B cell (primary cell): ENCODE measurements at regions not wholly inside any gene's neighbourhood (a gene's known extent, or its start where the extent isn't known, plus 50 kb on each side); places are given as distances from the start of the nearest gene placed in this dataset.

Experiments
- ATAC-seq: fragments of 200-7000 bp; cut with Tn5 transposase; one replicate; pipeline ENCODE4 v1.10.0; 2021; ENCODE audit warnings: low read depth, mild to moderate bottlenecking, moderate number of reproducible peaks, moderate library complexity
- CTCF ChIA-PET: fragments of 350-600 bp; sonication (Branson Sonifier 250); formaldehyde crosslinking; loops from one replicate; lab custom pipeline; 2021; ENCODE audit warnings: antibody characterized with exemption, inconsistent platforms; lab: Charles Lee
- POLR2A ChIA-PET: fragments of 350-600 bp; sonication (Branson Sonifier 250); formaldehyde crosslinking; loops from one replicate; lab custom pipeline; 2021; ENCODE audit warnings: antibody characterized with exemption; lab: Charles Lee
- DNase-seq: peaks from one replicate; pipeline ENCODE4 v3.0.0; 2013
- H2AFZ ChIP-seq: 2 replicates; pipeline ENCODE4 v1.6.1; 2012; ENCODE audit warnings: mild to moderate bottlenecking, low read depth, low read length; ENCODE audit not compliant: insufficient read depth, poor library complexity, severe bottlenecking
- H3K27ac ChIP-seq, 2 donors: 1 replicate in 1 of 2; 2 replicates in 1 of 2; pipeline ENCODE4 v1.5.1; 2012 to 2013; ENCODE audit warnings: low read length in 2 of 2, mild to moderate bottlenecking in 2 of 2, moderate library complexity in 1 of 2
- H3K27me3 ChIP-seq, 4 experiments: fragments of 200-600 bp in 1 of 4; sonication (generic) in 1 of 4; replicated peaks in 1 of 4; 1 replicate in 2 of 4; 2 replicates in 2 of 4; pipeline versions ENCODE4 v1.6.1 to v1.7.0; 2013 to 2016; ENCODE audit warnings: low read length in 3 of 4, mild to moderate bottlenecking in 2 of 4, mixed read lengths in 1 of 4, moderate library complexity in 1 of 4; ENCODE audit not compliant: insufficient read depth in 4 of 4, control insufficient read depth in 3 of 4; ENCODE audit errors: control extremely low read depth in 1 of 4
- H3K36me3 ChIP-seq, 2 experiments: replicated peaks in 1 of 2; 1 replicate in 1 of 2; 2 replicates in 1 of 2; pipeline versions ENCODE4 v1.6.1 to v1.7.1; 2013; ENCODE audit warnings: low read length in 1 of 2; ENCODE audit not compliant: insufficient read depth in 2 of 2, control insufficient read depth in 1 of 2; ENCODE audit errors: control extremely low read depth in 1 of 2, extremely low read depth in 1 of 2
- H3K4me1 ChIP-seq, 2 donors: fragments of 200-600 bp in 1 of 2; sonication (generic) in 1 of 2; 1 replicate in 1 of 2; 2 replicates in 1 of 2; pipeline versions ENCODE4 v1.5.1 to v1.6.1; 2013 to 2017; ENCODE audit warnings: low read length in 2 of 2; ENCODE audit not compliant: control insufficient read depth in 2 of 2, insufficient read depth in 2 of 2
- H3K4me2 ChIP-seq: replicated peaks from 2 replicates; pipeline ENCODE3; 2012; ENCODE audit warnings: mild to moderate bottlenecking, low read depth, low read length; ENCODE audit not compliant: poor library complexity, severe bottlenecking
- H3K4me3 ChIP-seq, 5 experiments: fragments of 200-600 bp in 1 of 5; sonication (generic) in 1 of 5; 1 replicate in 3 of 5; 2 replicates in 2 of 5; pipeline versions ENCODE4 v1.5.1 to v1.7.0; 2011 to 2016; ENCODE audit warnings: low read length in 4 of 5, mild to moderate bottlenecking in 4 of 5, low read depth in 2 of 5, control low read depth in 1 of 5, moderate library complexity in 1 of 5; ENCODE audit not compliant: insufficient read depth in 1 of 5; ENCODE audit errors: control extremely low read depth in 1 of 5, extremely low read depth in 1 of 5
- H3K79me2 ChIP-seq: fragments of 200-600 bp; sonication (generic); one replicate; pipeline ENCODE4 v1.6.0; 2016; ENCODE audit warnings: low read length; ENCODE audit not compliant: control insufficient read depth, insufficient read depth
- H3K9ac ChIP-seq: fragments of 200-600 bp; sonication (generic); 2 replicates; pipeline ENCODE4 v1.6.1; 2017; ENCODE audit warnings: mild to moderate bottlenecking, low read length, moderate library complexity
- H3K9me3 ChIP-seq, 3 donors: one replicate each; pipeline versions ENCODE4 v1.6.1 to v1.7.1; 2013; ENCODE audit warnings: low read length in 2 of 3; ENCODE audit not compliant: control insufficient read depth in 2 of 3, insufficient read depth in 1 of 3; ENCODE audit errors: control extremely low read depth in 1 of 3
- H4K20me1 ChIP-seq: 2 replicates; pipeline ENCODE4 v1.6.0; 2012; ENCODE audit warnings: mild to moderate bottlenecking, low read length; ENCODE audit not compliant: insufficient read depth, control insufficient read depth, poor library complexity, severe bottlenecking
- H3K27ac Mint-ChIP-seq: one replicate; pipeline ENCODE4 v1.8.0; 2021; ENCODE audit warnings: mixed read lengths
- H3K27me3 Mint-ChIP-seq: one replicate; pipeline ENCODE4 v1.8.0; 2021; ENCODE audit warnings: mixed read lengths
- H3K4me1 Mint-ChIP-seq: one replicate; pipeline ENCODE4 v1.8.0; 2021; ENCODE audit warnings: mixed read lengths
- H3K4me3 Mint-ChIP-seq: one replicate; pipeline ENCODE4 v1.8.0; 2021; ENCODE audit warnings: mixed read lengths
- H3K9me3 Mint-ChIP-seq: one replicate; pipeline ENCODE4 v1.8.0; 2022; ENCODE audit warnings: mixed read lengths; ENCODE audit not compliant: insufficient read depth
- CTCF ChIP-seq: fragments of 200-600 bp; IDR thresholded peaks from one replicate; pipeline ENCODE4 v1.8.0; 2022; ENCODE audit warnings: antibody characterized with exemption, mild to moderate bottlenecking
- EZH2 ChIP-seq: IDR thresholded peaks from 2 replicates; pipeline ENCODE4 v1.6.1; 2012; ENCODE audit warnings: borderline replicate concordance, low read depth, mild to moderate bottlenecking, moderate library complexity, low read length; ENCODE audit not compliant: insufficient read depth, poor library complexity, severe bottlenecking
- WGBS: methylation state at CpG from one replicate; pipeline ENCODE4 v1.1.5; 2013; ENCODE audit warnings: missing lambda C conversion rate; ENCODE audit not compliant: insufficient coverage; 5-methylcytosine and 5-hydroxymethylcytosine counted together
- intact Hi-C: fragments of 100-400 bp; cut with micrococcal nuclease; formaldehyde crosslinking; loops from one replicate; pipeline ENCODE4 v1.10.0; 2022

DNA sequence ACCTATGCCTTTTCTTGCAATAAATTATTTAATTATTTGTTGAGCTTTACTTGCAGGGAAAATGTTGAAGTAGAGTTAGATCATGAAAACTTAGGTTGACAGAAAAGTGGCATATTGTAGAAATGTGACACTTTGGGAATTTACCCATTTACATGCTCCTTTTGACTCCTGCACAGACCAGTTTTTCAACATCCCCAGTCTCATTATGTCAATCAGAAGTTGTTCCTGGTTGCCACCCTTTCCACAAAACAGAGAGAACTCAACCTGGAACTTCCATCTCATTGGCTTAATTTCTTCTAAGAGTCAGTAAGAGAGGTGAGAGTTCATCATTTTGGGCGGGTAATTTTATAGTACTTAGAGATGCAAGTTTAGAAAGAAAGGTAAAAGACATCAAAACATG is 284.6 kb upstream of the ANKRD50 start:
- H3K27ac Mint-ChIP-seq = no peak overlapping the region
- no peak overlapping the region for H3K27ac ChIP-seq
- H3K9ac ChIP-seq = no peak overlapping the region
- no peak for TF ChIP-seq CTCF
- TF ChIP-seq EZH2 = no peak
- no peaks in the 10 kb centered on the region for H3K4me1 Mint-ChIP-seq
- ChIA-PET CTCF (no interaction called here), POLR2A (no interaction called here)
- H3K4me3 Mint-ChIP-seq = no peak overlapping the region
- intact Hi-C loops = no loop called here
- ATAC-seq (no peak), DNase-seq (no peak)
- no peaks in the 10 kb centered on the region for H3K36me3 ChIP-seq
- peaks cover 2% of the 10 kb centered on the region for H3K9me3 Mint-ChIP-seq
- H2AFZ ChIP-seq = no peak overlapping the region
- H3K27me3 ChIP-seq = no peaks in the 10 kb centered on the region
- no peak overlapping the region for H3K4me2 ChIP-seq
- H3K9me3 ChIP-seq = no peaks in the 10 kb centered on the region
- no peaks in the 10 kb centered on the region for H3K79me2 ChIP-seq
- H3K4me1 ChIP-seq = no peaks in the 10 kb centered on the region
- no peaks in the 10 kb centered on the region for H4K20me1 ChIP-seq
- WGBS = no CpG with 5 or more reads among the region's 1 CpG
- H3K4me3 ChIP-seq = no peak overlapping the region
- H3K27me3 Mint-ChIP-seq = no peaks in the 10 kb centered on the region

DNA sequence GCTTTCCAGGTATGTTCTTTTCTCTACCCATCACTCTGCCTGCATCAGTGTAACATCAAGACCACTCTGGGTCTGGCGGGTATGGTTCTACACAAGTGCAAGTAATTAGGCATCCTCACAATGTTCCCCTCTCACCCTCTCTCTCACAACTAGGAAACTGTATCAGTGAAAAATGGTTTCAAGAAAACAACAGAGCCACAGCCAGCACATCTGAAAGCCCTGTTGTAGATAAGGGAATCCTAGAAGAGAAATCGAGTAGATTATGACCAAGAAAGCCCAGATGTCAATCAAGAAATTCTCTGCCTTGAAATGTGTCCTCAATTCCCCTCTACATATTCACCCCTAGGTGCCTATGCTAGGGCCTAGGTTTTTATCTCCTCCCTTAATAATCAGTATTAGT is 281.3 kb upstream of the ANKRD50 start:
- intact Hi-C loops = no loop called here
- no peak overlapping the region for H3K4me3 Mint-ChIP-seq
- TF ChIP-seq CTCF (no peak), EZH2 (no peak)
- CTCF ChIA-PET = no interaction called here
- DNase-seq (no peak), ATAC-seq (no peak)
- H4K20me1 ChIP-seq = no peaks in the 10 kb centered on the region
- POLR2A ChIA-PET = no interaction called here
- no peak overlapping the region for H3K4me2 ChIP-seq
- H3K27ac Mint-ChIP-seq = no peak overlapping the region
- H3K4me1 ChIP-seq = no peaks in the 10 kb centered on the region
- no peaks in the 10 kb centered on the region for H3K79me2 ChIP-seq
- no peak overlapping the region for H3K9ac ChIP-seq
- no peak overlapping the region for H3K27ac ChIP-seq
- H2AFZ ChIP-seq = no peak overlapping the region
- H3K4me3 ChIP-seq = no peak overlapping the region
- H3K27me3 ChIP-seq = no peaks in the 10 kb centered on the region
- H3K9me3 Mint-ChIP-seq = peaks cover 4% of the 10 kb centered on the region
- no peaks in the 10 kb centered on the region for H3K9me3 ChIP-seq
- no peaks in the 10 kb centered on the region for H3K27me3 Mint-ChIP-seq
- no peaks in the 10 kb centered on the region for H3K4me1 Mint-ChIP-seq
- H3K36me3 ChIP-seq = no peaks in the 10 kb centered on the region
- WGBS = 100% methylated on average over 1 of the region's 2 CpGs
